Thyroid gland (tissue), 4 donors: ENCODE measurements at regions not wholly inside any gene's neighbourhood (a gene's known extent, or its start where the extent isn't known, plus 50 kb on each side); places are given as distances from the start of the nearest gene placed in this dataset.
"Not testable (repeated sequence)": the region's sequence is repeated elsewhere in the genome, so short reads cannot be mapped to it uniquely, and the experiment has no call there.

ENCODE experiments used
- CTCF ChIP-seq, 6 experiments: fragments of 200-600 bp in 3 of 6; fragments of 450-650 bp in 3 of 6; sonication (generic) in 3 of 6; IDR thresholded peaks; one replicate each; pipeline ENCODE4 v1.5.1; 2016 to 2019; ENCODE audit warnings: antibody characterized with exemption in 6 of 6, mild to moderate bottlenecking in 2 of 6, inconsistent platforms in 1 of 6, moderate library complexity in 1 of 6
- POLR2A ChIP-seq, 2 donors: fragments of 450-650 bp; IDR thresholded peaks; one replicate each; pipeline ENCODE4 v1.6.1; 2017; ENCODE audit warnings: antibody characterized with exemption in 2 of 2, mild to moderate bottlenecking in 2 of 2, moderate library complexity in 1 of 2

- not testable (repeated sequence) for TF ChIP-seq CTCF, POLR2A (IDR thresholded peaks at IDR 0.05)
These were observed 411.1 kb downstream of the RPIA start for GRCh38 chr2:89102587-89102986.
